Stomach (tissue), 8 donors: ENCODE measurements at regions not wholly inside any gene's neighbourhood (a gene's known extent, or its start where the extent isn't known, plus 50 kb on each side); places are given as distances from the start of the nearest gene placed in this dataset.

Source experiments
- DNase-seq, 2 donors: peaks; one replicate each; pipeline versions ENCODE4 v3.0.0 to v3.0.0-alpha.2; 2013 to 2019
- H3K27ac ChIP-seq, 5 donors: fragments of 200-600 bp in 4 of 5; sonication (generic) in 4 of 5; one replicate each; pipeline ENCODE4 v1.5.1; 2013 to 2019; ENCODE audit warnings: mild to moderate bottlenecking in 1 of 5, moderate library complexity in 1 of 5
- H3K27me3 ChIP-seq, 3 donors: fragments of 200-600 bp; sonication (generic); one replicate each; pipeline ENCODE4 v1.5.1; 2017 to 2019; ENCODE audit warnings: mixed run types in 1 of 3
- H3K36me3 ChIP-seq, 4 donors: fragments of 200-600 bp; sonication (generic); 1 replicate in 3 of 4; 2 replicates in 1 of 4; pipeline ENCODE4 v1.5.1; 2016 to 2019
- H3K4me1 ChIP-seq, 4 donors: fragments of 200-600 bp; sonication (generic); one replicate each; pipeline ENCODE4 v1.5.1; 2016 to 2019
- H3K4me3 ChIP-seq, 4 donors: fragments of 200-600 bp; sonication (generic) in 3 of 4; one replicate each; pipeline ENCODE4 v1.5.1; 2016 to 2019; ENCODE audit warnings: mild to moderate bottlenecking in 1 of 4
- H3K9me3 ChIP-seq, 4 donors: fragments of 200-600 bp; sonication (generic); one replicate each; pipeline ENCODE4 v1.5.1; 2016 to 2019
- CTCF ChIP-seq, 7 experiments: fragments of 450-650 bp in 4 of 7; fragments of 200-600 bp in 3 of 7; sonication (generic) in 3 of 7; IDR thresholded peaks; one replicate each; pipeline ENCODE4 v1.5.1; 2016 to 2019; ENCODE audit warnings: antibody characterized with exemption in 7 of 7, control low read depth in 2 of 7, mild to moderate bottlenecking in 1 of 7
- EP300 ChIP-seq: sonication (generic); formaldehyde crosslinking; IDR thresholded peaks from one replicate; pipeline ENCODE4 v1.6.1; 2017; ENCODE audit warnings: antibody characterized with exemption
- POLR2A ChIP-seq, 4 donors: fragments of 450-650 bp; IDR thresholded peaks; one replicate each; pipeline ENCODE4 v1.6.1; 2016; ENCODE audit warnings: antibody characterized with exemption in 4 of 4, control low read depth in 2 of 4, mild to moderate bottlenecking in 1 of 4, moderate library complexity in 1 of 4
- POLR2AphosphoS5 ChIP-seq, 3 donors: sonication (generic); formaldehyde crosslinking; IDR thresholded peaks; one replicate each; pipeline ENCODE4 v1.6.1; 2016; ENCODE audit warnings: antibody characterized with exemption in 3 of 3
- WGBS, 5 donors: extraction: QIAGEN DNeasy Blood & Tissue Kit in 3 of 5; methylation state at CpG; one replicate each; pipeline versions ENCODE4 v1.1.5 to v1.1.7; 2013 to 2018; 5-methylcytosine and 5-hydroxymethylcytosine counted together
- intact Hi-C: fragments of 100-400 bp; cut with DNase I; formaldehyde crosslinking; loops from one replicate; pipeline ENCODE4 v1.15.1; 2023; ENCODE audit warnings: low total_unique reads
- donor health status: healthy with polysubstance abuse.
- donor health status: Bipolar disorder and iron deficiency.
- donor health status: healthy.

GRCh38 chr10:131810805-131811629, 89.8 kb upstream of the PPP2R2D start:
- peak in 1 of 2 donors; percentile 21 for DNase-seq
- TF ChIP-seq POLR2AphosphoS5 (IDR thresholded peaks at IDR 0.05) = no peak
- TF ChIP-seq POLR2A (IDR thresholded peaks at IDR 0.05) = no peak
- TF ChIP-seq EP300 = no peak
- no peaks in the 10 kb centered on the region for H3K9me3 ChIP-seq
- no peaks in the 10 kb centered on the region for H3K36me3 ChIP-seq
- intact Hi-C loops = no loop called here
- H3K27me3 ChIP-seq = peaks cover 0 to 57% (median 0%) of the 10 kb centered on the region in 3 donors
- H3K4me3 ChIP-seq = no peak overlapping the region
- H3K4me1 ChIP-seq = no peaks in the 10 kb centered on the region
- no peak overlapping the region for H3K27ac ChIP-seq
- WGBS, 5 donors = 80 to 88% (median 83%) methylated on average over 20 to 25 of the region's 25 CpGs

GRCh38 chr10:131811630-131812403, 89.0 kb upstream of the PPP2R2D start:
- 85 to 91% (median 86%) methylated on average over 21 to 23 of the region's 23 CpGs for WGBS, 5 donors
- Histone ChIP-seq H3K4me3 (no peak overlapping the region), H3K4me1 (no peaks in the 10 kb centered on the region), H3K9me3 (no peaks in the 10 kb centered on the region), H3K27ac (no peak overlapping the region), H3K27me3 (peaks cover 0 to 63% (median 0%) of the 10 kb centered on the region in 3 donors), H3K36me3 (no peaks in the 10 kb centered on the region)
- intact Hi-C loops = no loop called here
- DNase-seq = no peak
- no peak for TF ChIP-seq CTCF (IDR thresholded peaks at IDR 0.05)
- no peak for TF ChIP-seq POLR2A (IDR thresholded peaks at IDR 0.05)
- no peak for TF ChIP-seq EP300
- TF ChIP-seq POLR2AphosphoS5 (IDR thresholded peaks at IDR 0.05) = no peak

- TF ChIP-seq EP300 (no peak), CTCF (IDR thresholded peaks at IDR 0.05) (no peak)
- 80 to 82% (median 81%) methylated on average over 23 to 24 of the region's 24 CpGs for WGBS, 5 donors
- peaks cover 0 to 74% (median 3%) of the 10 kb centered on the region in 3 donors for H3K27me3 ChIP-seq
These were observed 87.8 kb upstream of the PPP2R2D start for GRCh38 chr10:131812736-131813604.

GRCh38 chr10:131814567-131815265, 86.1 kb upstream of the PPP2R2D start:
- no peaks in the 10 kb centered on the region for H3K36me3 ChIP-seq
- TF ChIP-seq CTCF (IDR thresholded peaks at IDR 0.05) (no peak), EP300 (no peak)
- H3K9me3 ChIP-seq = no peaks in the 10 kb centered on the region
- H3K4me1 ChIP-seq = no peaks in the 10 kb centered on the region
- intact Hi-C loops = no loop called here
- no peak overlapping the region for H3K27ac ChIP-seq
- peaks cover 0 to 82% (median 9%) of the 10 kb centered on the region in 3 donors for H3K27me3 ChIP-seq
- no peak overlapping the region for H3K4me3 ChIP-seq
- peak in 1 of 2 donors; percentile 25 for DNase-seq
- WGBS, 5 donors = 63 to 74% (median 68%) methylated on average over 19 to 24 of the region's 24 CpGs

More at GRCh38 chr10:131812736-131813604, 87.8 kb upstream of the PPP2R2D start:
- Histone ChIP-seq H3K9me3 (no peaks in the 10 kb centered on the region), H3K27ac (no peak overlapping the region), H3K36me3 (no peaks in the 10 kb centered on the region), H3K4me3 (no peak overlapping the region), H3K4me1 (no peaks in the 10 kb centered on the region)
- intact Hi-C loops = no loop called here
- peak in 1 of 2 donors; percentile 21 for DNase-seq
